Fibroblast of upper back skin (primary cell): ENCODE measurements at regions not wholly inside any gene's neighbourhood (a gene's known extent, or its start where the extent isn't known, plus 50 kb on each side); places are given as distances from the start of the nearest gene placed in this dataset.

Experiments used
- DNase-seq: peaks from one replicate; pipeline ENCODE4 v3.0.0-alpha.2; 2013

DNA sequence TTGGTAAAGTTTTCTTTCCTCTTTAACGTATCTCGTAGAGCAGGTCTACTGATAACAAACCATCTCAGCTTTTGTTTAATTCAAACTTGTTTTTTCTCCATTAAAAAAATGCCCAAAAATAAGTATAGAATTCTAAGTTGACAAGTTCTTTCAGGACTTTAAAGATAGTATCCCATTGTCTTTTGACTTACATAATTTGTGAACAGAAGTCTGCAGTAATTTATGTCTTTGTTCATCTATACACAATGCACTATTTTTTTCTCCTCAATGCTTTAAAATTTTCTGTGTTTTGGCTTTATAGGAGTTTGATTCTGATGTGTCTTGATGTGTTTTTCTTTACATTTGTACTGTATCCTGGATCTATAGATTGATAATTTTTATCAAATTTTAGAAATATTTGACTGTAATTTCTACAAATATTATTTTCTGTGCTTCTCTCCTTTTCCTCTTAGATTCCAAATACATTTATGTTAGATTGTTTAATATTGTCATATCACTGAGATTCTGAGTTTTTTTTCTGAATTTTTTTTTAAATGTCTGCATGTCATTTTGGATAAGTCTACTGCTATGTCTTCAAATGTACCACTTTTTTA lies 143.3 kb downstream of the FTCDNL1 start:
- DNase-seq = no peak

DNA sequence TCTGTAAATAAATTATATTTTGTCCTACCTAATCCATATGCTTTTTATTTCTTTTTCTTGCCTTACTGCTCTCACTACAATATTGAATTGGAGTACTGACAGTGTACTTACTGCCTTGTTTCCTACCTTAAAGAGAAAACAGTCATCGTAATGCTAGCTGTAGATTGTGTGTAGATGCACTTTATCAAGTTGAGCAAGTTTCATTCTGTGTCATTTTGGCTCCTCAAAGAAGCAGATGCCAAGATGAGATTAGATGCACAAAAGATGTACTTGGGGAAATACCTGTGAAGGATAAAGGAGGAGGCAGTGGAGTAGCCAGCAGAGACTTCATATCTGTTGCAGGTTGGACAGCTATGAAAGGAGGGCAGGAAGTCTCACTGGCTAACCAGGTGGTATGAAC lies 145.5 kb downstream of the FTCDNL1 start:
- no peak for DNase-seq

DNA sequence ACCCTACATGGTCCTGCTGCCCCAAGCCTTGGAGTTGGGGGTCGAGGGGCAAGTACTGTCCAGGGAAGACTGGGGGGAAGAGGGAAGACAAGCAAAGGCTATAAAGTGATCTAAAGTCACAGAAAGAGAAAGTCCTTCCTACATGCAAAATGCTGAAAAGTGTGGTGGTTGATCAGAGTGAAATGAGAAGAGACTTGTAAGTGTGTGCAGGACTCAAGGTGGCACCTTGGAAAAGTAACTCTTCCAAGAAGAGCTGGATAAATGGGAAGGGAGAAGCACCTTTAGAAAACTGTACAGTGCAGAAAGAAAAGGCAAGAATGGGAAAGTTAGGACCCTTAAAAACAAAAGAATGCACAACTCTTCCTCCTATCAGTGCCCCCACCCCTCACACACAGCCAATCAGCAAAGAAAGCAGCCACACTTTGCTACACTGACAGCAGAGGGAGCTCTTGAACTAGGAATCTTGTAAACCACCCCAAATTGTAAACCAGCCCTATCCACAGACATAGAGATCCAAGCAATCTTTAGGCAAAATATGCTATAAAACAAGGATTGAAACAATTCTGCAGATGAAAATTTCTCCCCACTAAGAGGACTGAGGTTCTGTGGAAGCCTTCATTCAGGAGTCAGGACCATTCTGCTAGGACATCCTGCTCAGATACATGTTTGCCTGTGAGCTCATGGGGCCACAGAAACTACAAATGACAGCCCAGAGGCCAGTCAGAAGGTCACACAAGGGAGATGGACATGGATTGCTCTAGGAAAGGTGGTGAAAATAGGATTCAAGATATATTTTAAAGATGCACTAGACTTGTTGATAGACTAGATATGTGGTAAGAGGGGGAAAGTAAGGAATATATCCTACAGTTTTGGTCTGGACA lies 146.4 kb downstream of the FTCDNL1 start:
- peak; percentile 23 for DNase-seq

GRCh38 chr2:199703199-199703598 lies 147.8 kb downstream of the FTCDNL1 start:
- DNase-seq = no peak

DNA sequence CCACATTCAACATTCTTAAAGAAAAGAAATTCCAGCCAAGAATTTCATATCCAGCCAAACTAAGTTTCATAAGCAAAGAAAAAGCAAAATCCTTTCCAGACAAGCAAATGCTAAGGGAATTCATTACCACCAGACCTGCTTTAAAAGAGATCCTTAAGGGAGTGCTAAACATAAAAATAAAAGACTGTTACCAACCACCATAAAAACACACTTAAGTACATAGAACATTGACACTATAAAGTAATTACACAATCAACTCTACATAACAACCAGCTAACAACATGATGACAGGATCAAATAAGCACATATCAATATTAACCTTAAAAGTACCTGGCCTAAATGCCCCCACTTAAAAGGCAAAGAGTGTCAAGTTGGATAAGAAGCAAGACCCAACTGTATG lies 153.5 kb downstream of the FTCDNL1 start:
- DNase-seq = no peak

GRCh38 chr2:199696048-199696447 lies 154.9 kb downstream of the FTCDNL1 start:
- no peak for DNase-seq

DNA sequence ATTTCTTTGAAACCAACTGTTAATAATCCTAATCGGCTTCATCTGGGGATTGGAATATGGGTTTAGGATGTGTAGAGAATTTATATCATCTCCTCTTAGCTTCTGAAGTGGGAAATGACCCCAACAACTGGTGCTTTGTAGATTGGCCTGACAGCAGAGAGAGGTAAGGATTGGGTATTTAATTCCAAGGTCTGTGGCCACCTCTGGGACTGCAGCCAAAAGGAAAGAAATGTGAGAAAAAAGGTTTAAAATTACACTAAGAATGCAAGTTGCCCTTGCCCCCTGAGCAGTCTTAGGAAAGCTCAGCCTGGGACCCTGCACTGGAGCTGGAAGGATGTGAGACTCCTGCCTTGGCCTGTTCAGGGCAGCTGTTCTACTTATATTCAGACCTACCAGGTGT lies 157.1 kb downstream of the FTCDNL1 start:
- DNase-seq = no peak

DNA sequence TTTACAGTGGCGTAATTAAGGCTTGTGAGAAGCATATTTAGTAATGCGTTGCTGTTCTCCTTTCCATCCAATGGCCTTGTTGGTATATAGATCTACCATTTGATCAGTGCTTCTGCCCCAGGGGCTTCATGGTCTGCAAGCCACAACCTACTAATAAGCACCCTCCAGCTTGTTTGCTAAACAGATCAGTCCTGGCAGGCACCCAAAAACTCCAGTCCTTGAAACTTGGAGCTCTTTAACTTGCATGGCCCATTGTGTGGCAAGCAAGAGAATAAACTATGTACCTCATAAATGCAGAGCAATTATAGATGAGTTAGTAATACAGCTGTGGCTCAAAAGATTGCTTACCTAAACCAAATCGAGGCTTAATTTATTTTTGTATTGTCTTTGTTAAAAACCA lies 158.5 kb downstream of the FTCDNL1 start:
- DNase-seq = no peak

DNA sequence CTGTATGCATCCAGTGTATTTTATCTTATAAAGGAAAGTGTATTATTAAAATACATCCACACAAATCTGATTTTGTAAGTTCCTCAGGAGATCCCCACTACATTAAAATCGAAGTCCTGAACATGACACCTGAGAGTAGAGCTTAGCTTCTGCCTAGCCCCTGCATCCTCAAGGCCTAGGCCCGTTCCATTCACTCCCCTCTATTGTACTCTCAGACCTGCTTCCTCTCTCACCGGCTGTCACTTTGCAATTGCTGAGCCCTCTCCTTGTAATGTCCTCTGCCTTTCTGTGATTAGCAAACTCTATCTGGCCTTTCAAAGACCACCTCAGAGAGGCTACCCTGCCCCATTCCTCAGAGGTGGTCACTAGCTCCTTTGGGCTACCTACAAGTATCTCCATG lies 160.8 kb downstream of the FTCDNL1 start:
- DNase-seq = no peak

DNA sequence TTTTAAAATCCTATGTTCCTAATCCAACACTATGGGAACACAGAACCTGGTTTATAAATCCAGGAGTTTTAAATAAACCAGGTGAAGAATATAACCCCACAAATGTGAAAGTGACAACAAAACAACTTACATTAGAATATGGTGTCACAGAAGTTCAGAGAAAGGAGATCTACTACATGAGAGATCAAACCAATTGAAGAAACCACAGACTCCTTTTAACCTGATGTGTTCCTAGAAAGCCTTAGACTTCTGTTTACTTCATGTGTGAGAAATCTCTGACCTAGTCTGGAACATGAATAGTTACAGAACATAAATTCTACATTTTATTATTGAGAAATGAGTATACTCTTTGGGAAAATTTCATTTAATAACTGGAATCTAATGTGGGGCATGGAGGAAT lies 165.3 kb downstream of the FTCDNL1 start:
- no peak for DNase-seq

DNA sequence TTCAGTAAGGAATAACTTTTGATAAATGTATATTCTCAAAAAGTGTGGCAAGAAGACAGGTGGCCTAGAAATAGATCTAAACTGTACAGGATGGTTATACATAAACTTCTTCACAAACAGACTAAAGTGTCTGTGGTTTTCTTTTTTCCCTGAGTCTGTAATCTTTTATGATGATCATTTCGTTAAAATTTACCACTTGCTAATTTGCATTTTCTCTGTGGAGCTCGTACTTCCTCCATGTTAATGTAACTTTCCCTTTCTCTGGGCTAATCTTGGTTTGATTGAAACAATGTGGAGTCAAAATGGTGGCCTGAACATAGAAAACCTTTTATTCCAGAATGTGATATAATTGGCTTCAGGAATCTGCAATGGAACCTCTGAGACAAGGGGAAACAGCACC lies 166.2 kb downstream of the FTCDNL1 start:
- DNase-seq = no peak

- DNase-seq = no peak
Measured at GRCh38 chr2:199684168-199684567, 166.8 kb downstream of the FTCDNL1 start.

DNA sequence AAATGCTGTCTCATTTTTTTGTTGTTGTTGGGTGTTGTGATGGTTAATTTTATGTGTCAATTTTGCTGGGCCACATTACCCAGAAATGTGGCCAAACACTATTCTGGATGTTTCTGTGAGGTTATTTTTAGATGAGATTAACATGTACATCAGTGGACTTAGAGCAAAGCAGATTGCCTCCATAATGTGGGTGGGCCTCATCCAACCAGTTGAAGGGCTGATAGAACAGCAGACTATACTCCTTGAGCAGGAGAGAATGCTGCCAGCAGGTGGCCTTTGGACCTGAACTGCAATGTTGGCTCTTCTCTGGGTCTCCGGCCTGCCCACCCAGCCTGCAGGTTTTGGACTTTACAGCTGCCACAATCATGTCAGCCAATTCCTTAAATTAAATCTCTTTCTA lies 169.0 kb downstream of the FTCDNL1 start:
- DNase-seq = no peak

DNA sequence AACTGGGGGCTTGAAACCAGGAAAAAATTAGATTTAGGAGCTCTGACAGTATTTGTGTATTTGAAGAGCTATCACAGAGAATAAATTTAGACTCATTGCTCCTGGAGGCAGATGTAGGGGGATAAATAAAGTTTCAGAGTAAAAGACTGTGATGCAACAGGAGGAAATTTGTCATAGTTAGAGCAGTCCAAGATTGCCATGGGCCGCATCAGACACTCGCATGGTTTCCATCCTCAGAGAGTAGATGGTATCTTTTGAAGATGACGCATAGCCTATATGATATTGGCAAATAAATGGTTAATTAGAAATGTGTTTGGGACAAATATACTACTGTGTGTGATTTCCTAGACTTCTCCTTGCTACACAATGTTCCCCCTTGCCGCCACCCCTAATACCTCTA lies 170.5 kb downstream of the FTCDNL1 start:
- no peak for DNase-seq

GRCh38 chr2:199679883-199680282 lies 171.1 kb downstream of the FTCDNL1 start:
- no peak for DNase-seq

GRCh38 chr2:199677881-199678280 lies 173.1 kb downstream of the FTCDNL1 start:
- DNase-seq = no peak

DNA sequence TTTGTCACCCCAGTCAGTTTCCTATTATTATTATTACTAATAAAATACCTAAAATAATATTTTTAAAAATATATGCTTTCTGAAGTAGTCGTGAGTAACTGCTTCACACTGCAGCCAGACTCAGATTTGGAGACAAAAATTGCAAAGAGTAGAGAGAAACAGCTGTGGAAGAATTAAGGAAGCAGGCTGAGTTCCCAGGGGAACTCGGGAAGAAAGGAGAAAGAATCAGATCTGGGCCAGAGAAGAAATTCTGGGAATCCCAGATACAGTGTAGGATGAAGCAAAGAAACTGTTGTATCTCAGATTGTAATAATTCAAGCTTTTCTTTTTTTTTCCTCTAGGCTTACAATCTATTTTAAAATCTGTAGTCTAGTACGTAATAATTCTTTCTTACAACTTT lies 182.3 kb downstream of the FTCDNL1 start:
- DNase-seq = peak; percentile 34

- DNase-seq = no peak
Measured at GRCh38 chr2:199663157-199663556, 187.8 kb downstream of the FTCDNL1 start.

DNA sequence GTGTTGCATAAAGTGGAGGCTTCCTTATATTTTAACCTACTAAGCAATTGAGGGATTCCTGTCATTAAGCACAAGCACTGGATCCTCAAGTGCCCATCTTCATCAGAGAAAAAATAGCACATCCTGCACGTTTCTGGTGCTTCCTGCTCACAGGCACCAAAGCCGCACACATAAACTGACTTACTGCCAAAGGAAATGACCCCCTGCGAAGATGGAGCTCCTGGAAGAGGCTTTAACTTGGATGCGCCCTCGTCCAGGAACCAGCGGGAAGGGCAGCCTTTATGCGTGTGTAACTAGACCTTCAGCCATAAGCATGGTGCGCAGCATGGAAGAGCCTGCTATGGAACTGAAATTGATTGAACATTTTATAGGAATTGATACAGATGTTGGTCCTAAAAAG lies 188.7 kb downstream of the FTCDNL1 start:
- peak; percentile 7 for DNase-seq

DNA sequence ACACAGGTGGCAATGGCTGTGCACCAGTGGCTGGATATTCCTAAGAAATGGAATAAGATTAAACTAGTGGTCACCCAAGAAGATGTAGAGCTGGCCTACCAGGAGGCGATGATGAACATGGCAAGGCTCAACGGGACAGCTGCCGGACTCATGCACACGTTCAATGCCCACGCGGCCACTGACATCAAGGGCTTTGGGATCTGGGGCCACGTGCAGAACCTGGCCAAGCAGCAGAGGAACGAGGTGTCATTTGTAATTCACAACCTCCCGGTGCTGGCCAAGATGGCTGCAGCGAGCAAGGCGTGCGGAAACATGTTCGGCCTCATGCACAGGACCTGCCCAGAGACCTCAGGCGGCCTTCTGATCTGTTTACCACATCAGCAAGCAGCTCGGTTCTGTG lies 190.8 kb downstream of the FTCDNL1 start:
- DNase-seq = no peak

GRCh38 chr2:199659207-199659606 lies 191.8 kb downstream of the FTCDNL1 start:
- peak; percentile 43 for DNase-seq

GRCh38 chr2:199646439-199646838 lies 188.7 kb upstream of the SATB2 start:
- no peak for DNase-seq

GRCh38 chr2:199631129-199631528 lies 173.4 kb upstream of the SATB2 start:
- no peak for DNase-seq

GRCh38 chr2:199629301-199629700 lies 171.6 kb upstream of the SATB2 start:
- no peak for DNase-seq

DNA sequence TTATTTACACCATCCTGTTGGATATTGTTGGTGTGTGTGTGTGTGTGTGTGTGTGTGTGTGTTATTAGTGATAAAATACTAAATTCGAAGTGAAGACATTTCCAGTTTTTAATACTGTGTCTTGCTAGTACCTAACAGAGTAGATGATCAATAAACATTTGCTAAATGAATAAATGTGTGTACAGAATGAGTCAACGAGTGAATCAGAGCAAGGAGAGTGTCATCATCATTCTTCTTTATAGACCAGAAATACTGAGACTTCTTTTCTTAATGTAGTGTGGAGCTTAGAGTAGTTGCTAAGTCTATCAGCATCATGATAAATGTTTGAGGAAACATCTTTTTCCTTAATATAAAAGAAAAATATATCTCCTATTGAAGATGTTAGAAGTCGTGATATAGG lies 169.7 kb upstream of the SATB2 start:
- DNase-seq = no peak
